Activated T-cell treated with anti-CD3 and anti-CD28 coated beads for 48 hours (primary cell): ENCODE measurements at regions not wholly inside any gene's neighbourhood (a gene's known extent, or its start where the extent isn't known, plus 50 kb on each side); places are given as distances from the start of the nearest gene placed in this dataset.

Experiments
- DNase-seq: peaks from one replicate; pipeline ENCODE4 v3.0.0-alpha.2; 2020; ENCODE audit warnings: low read depth

- no peak for DNase-seq
Measured at GRCh38 chr18:77658751-77659448, 409.3 kb downstream of the GALR1 start.

GRCh38 chr18:77666613-77667012 is 417.0 kb downstream of the GALR1 start:
- DNase-seq: no peak

GRCh38 chr18:77668219-77668618 is 418.6 kb downstream of the GALR1 start:
- no peak for DNase-seq

- DNase-seq: no peak
Measured at GRCh38 chr18:77669331-77669730, 419.7 kb downstream of the GALR1 start.

GRCh38 chr18:77671456-77672167 is 422.0 kb downstream of the GALR1 start:
- no peak for DNase-seq

- no peak for DNase-seq
Measured at GRCh38 chr18:77676910-77677309, 427.3 kb downstream of the GALR1 start.

- no peak for DNase-seq
Measured at GRCh38 chr18:77677536-77677935, 427.9 kb downstream of the GALR1 start.

GRCh38 chr18:77679869-77680268 is 430.2 kb downstream of the GALR1 start:
- no peak for DNase-seq

- no peak for DNase-seq
Measured at GRCh38 chr18:77700051-77700450, 450.4 kb downstream of the GALR1 start.

GRCh38 chr18:77701977-77702376 is 452.3 kb downstream of the GALR1 start:
- DNase-seq: no peak

GRCh38 chr18:77702686-77703085 is 453.0 kb downstream of the GALR1 start:
- DNase-seq: no peak

GRCh38 chr18:77705301-77705700 is 455.7 kb downstream of the GALR1 start:
- DNase-seq: no peak

GRCh38 chr18:77708826-77709506 is 459.3 kb downstream of the GALR1 start:
- DNase-seq: no peak

GRCh38 chr18:77711096-77711495 is 461.4 kb downstream of the GALR1 start:
- DNase-seq: no peak

GRCh38 chr18:77714716-77715115 is 465.1 kb downstream of the GALR1 start:
- DNase-seq: no peak

- no peak for DNase-seq
Measured at GRCh38 chr18:77716282-77716681, 466.6 kb downstream of the GALR1 start.

- no peak for DNase-seq
Measured at GRCh38 chr18:77733292-77733903, 483.8 kb downstream of the GALR1 start.

- DNase-seq: no peak
Measured at GRCh38 chr18:77736842-77737241, 487.2 kb downstream of the GALR1 start.

GRCh38 chr18:77737405-77737804 is 487.8 kb downstream of the GALR1 start:
- DNase-seq: no peak

- no peak for DNase-seq
Measured at GRCh38 chr18:77749089-77749488, 499.4 kb downstream of the GALR1 start.

GRCh38 chr18:77750006-77750405 is 500.4 kb downstream of the GALR1 start:
- no peak for DNase-seq

- no peak for DNase-seq
Measured at GRCh38 chr18:77754475-77755044, 504.9 kb downstream of the GALR1 start.
